Stimulated activated CD4-positive, alpha-beta T cell treated with anti-CD3 and anti-CD28 coated beads, Interleukin-12 subunit alpha, Interleukin-12 subunit beta, amount 100 ng/mL, for 24 hours (primary cell): ENCODE measurements at regions not wholly inside any gene's neighbourhood (a gene's known extent, or its start where the extent isn't known, plus 50 kb on each side); places are given as distances from the start of the nearest gene placed in this dataset.

Experiments used
- DNase-seq, 2 experiments: peaks; one replicate each; pipeline ENCODE4 v3.0.0-alpha.2; 2020; ENCODE audit warnings: low read depth in 2 of 2

GRCh38 chr21:39055167-39055767 lies 128.0 kb downstream of the PSMG1 start:
- DNase-seq: no peak

DNA sequence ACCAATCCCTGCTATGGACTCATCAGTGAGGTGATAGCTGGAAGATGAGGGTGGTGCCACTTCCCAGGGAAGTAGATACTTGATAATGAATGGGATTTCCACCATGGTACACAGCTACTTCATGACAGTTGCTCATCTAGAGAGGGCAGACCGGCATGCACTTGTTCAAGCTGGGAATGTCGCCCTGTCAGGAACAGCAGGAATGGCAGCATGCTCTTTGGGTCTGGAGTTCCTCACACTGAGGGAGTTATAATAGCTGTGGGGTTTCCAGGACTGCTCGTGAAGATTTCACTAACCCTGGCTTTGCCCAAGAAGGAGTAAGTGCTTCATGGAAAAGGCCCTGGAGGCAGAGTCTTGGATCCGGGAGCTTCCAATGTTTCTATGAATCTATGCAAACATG lies 129.2 kb downstream of the PSMG1 start:
- DNase-seq: no peak

- DNase-seq: no peak
These were observed 130.1 kb downstream of the PSMG1 start for GRCh38 chr21:39053126-39053525.

- no peak for DNase-seq
These were observed 130.5 kb downstream of the PSMG1 start for GRCh38 chr21:39052718-39053117.

GRCh38 chr21:39051588-39051949 lies 131.7 kb downstream of the PSMG1 start:
- DNase-seq: no peak

- no peak for DNase-seq
These were observed 132.2 kb downstream of the PSMG1 start for GRCh38 chr21:39050841-39051587.

DNA sequence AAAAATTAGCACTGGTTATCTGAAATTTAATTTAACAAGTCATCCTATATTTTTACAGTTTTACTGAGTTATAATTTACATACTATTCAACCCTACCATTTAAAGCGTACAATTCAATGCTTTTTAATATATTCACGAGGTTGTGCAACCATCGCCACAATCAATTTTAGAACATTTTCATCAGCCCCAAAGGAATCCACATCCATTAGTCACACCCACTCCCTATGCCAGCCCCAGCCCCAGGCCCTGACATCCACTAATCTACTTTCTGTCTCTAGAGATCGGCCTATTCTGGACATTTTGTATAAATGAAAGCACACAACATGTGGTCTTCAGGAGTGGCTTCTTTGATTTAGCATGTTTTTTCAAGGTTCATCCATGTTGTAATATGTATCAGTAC lies 134.7 kb downstream of the PSMG1 start:
- no peak for DNase-seq

GRCh38 chr21:39048064-39048463 lies 135.2 kb downstream of the PSMG1 start:
- DNase-seq: no peak

GRCh38 chr21:39047046-39047445 lies 136.2 kb downstream of the PSMG1 start:
- DNase-seq: no peak

DNA sequence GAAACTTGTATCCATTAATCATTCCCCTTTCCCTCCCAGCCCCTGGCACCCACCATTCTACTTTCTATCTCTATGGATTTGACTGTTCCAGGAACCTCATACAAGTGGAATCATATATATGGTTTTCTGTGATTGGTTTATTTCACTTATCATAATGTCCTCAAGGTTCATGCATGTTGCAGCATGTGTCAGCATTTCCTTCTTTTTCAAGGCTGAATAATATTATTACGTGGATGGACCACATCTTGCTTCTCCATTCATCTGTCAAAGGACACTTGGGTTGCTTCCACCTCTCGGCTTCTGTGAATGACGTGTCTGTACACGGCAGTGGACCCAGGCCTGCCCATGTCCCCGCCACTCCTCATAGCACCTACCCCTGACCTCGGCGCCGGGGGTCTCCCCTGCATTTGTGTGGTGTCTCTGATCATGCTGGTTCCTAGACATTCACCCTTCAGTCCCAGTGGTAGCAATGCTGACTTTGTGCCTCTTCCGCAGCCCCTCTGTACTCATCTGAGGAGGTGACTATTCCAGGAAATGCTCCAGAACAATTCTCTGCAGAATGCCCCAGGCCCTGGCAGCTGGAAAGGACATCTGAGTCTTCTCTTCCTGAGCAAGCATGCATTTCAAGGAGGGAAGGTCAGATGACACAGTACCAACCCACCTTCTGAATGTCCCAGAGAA lies 136.9 kb downstream of the PSMG1 start:
- no peak for DNase-seq

DNA sequence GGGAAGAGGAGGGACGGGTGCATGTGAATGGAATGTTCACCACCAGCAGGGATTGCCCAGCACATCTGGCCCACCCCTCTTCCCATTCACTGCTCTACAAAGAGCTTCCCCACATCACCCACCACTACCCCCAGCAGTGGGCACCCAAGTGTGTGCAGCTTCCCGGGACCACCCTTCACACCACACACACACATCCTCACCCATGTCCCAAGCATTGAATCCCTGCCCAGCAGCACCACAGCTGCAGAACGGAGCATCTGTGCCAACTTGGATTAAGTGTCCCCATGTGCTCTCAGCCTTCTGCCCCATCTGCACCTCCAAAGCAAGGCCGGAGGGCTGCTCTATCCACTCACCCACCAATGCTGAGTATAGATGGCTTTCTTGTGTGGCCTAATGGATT lies 141.4 kb downstream of the PSMG1 start:
- no peak for DNase-seq

GRCh38 chr21:39040494-39041110 lies 142.6 kb downstream of the PSMG1 start:
- no peak for DNase-seq

DNA sequence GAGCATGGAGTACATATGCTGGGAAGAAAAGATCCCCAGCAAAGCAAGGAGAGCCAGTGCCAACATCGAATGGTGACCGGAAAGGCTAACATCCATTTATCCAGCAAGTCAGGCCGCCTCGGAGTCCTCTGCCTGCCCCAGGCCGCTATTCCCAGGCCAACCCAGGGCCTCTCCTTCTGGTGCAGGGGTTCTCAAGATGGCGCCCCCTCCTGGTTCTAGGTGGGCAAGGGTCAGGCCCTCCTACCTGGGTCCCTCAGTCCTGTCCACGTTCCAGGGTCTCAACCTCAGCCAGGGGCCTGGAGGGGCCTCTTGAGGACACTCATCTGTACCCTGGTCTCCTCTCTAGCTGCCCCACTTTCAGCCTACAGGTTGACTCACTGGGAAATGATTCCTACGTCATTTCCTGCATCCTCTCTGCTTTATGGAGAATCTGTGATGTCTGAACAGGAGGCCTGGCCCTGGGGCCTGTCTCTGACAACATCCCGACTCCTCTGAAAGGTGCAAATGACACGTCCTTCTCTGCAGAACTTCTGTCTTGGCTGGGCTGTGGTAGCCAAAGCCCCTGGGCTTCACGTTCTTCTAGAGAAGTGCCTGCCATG lies 145.3 kb downstream of the PSMG1 start:
- DNase-seq: no peak

DNA sequence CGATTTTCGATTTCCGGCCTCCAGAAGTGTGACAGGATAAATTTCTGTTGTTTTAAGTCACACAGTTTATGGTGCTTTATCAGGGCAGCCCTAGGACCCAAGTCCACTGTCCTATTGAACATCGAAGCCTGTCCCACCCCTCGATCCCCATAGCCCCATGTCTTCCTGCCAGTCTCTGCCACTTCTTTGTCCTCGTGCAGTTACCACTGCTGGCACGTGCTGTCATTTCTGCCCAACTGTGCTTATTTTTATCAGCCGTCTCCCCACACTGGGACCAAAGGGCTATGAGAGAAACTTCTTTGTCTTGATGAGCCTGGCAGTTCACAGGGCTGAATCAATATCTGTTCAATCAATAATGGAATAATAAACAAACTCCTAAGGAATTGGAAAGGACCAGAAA lies 146.7 kb downstream of the PSMG1 start:
- DNase-seq: no peak

DNA sequence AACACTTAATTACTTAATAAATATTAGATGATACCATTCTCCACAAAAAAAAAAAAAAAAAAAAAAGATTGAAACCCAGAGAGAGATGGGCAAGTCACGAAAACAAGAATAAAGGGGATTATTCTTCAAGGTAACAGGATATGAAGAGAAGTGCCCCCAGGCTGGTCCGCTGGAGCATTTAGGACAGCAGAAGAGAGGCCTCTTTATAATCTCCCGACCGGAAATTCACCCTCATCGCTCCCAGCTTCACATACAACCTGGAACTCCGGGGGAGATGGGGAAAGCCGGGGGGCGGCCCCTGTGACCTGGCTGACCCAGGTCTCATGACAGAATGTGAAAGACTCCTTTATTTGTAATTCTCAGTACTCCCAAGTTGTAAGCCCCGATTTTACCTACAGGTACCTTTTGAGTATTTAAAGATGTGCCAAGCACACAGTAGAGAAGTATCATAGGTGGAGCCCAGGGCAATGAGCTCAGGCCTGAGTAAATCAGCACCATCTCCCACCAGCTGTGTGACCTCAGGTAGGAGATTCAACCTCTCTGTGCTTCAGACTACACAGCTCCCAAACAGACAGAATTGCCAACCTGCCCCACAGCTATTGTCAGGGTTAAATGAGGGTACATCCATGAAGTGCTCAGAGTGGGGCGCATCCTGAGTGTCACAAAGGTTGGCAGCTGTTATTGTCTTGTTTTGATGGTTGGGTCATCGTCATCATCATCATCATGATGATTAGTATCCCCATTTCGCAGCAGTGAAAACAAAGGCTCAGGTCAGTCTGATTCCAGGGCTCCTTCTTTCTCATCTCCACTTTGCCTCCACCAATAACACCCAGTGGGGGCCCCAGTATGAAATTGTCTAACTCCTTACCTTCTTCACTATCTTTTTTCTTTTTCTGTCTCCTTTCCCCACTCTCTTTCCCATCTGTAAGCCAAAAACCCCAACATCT lies 148.4 kb downstream of the PSMG1 start:
- DNase-seq: no peak

DNA sequence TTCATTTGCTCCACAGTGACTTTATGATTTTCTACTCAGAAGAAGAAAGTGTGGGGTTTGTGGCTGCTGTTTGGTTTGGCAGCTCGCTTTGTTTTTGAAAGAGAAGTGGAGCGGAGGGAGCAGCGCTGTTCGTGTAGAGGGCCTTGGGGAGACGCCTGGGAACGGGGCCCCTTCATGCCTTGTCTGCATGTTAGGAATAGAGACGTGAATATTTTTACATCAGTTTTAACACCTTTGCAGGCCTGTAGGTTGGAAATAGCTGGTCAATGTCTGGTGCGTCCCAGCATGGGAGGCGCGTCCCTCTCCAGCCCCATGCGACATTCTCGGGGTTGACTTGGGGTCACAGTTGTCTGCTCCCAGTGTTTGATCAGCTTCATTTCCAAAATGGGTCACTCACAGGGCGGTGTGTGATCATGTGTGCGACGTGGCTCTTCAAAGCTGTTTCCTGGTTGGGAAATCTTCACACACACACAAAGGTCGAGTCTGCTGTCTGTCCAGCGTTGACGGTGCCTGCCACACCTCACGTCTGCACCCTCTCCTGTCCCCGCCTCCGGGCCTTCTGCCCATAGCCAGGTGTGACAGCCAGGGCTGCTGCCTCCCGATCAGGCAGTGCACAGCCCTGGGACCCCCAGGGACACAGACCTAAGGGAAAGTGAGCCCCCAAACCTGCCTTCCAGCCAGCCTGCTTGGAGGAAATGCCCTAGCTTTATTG lies 149.2 kb downstream of the PSMG1 start:
- DNase-seq: no peak

DNA sequence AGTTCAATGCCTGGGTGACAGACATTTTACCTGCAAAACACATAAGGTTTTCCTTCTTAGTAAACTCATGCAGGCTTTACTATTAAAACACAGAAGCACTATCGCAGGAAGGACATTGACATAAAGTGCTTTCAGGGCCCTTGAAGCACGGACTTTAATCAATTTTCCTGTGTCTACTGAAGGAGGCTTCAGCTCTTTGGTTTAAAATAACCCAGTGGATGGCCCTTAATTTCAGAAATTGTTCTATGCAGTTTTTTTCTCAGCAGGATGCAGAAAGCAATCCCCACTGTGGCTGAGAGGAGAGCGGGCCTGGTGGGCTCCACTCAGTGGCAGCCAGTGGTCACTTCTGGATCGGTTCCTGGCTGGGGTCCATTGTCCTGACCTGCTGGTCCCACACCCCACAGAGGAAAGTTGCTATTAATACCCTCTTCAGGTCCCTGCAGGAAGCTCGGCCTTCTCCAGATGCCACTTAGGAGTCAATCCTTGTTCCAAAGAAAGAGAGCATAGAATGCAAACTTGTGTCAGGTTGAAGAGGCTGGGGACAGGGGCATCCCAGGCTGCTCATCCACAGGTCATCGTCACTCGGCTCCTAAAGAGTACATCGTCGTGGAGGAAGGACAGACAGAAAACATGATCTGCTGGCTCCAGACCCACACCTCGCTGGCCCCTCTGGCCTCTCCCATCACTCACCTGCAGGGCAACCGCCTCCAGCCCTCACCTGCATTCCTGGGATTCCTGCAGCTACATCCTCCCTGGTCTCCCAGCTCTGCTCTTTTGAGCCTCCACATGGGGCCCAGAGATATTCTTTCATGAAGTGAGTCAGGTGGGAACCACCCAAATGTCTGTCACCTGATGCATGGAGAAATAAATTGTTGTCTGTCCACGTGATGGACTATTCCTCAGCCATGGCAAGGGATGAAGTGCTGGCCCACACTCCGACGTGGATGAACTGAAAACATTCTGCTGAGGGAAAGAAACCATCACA lies 153.1 kb downstream of the PSMG1 start:
- DNase-seq: no peak

- no peak for DNase-seq
These were observed 154.0 kb downstream of the PSMG1 start for GRCh38 chr21:39029086-39029755.

DNA sequence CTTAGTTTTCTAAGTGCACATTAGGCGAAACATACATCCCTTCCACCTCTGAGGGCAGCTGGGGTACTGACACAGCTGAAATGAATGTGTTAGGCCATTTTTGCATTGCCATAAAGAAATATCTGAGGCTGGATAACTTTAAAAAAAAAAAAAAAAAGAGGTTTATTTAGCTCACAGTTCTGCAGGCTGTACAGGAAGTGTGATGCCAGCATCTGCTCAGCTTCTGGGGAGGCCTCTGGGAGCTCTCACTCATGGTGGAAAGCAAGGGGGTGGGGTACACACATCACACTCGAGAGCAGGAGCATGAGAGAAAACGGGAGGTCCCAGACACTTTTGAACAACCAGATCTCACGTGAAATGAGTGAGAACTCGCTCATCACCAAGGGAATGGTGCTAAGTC lies 158.1 kb downstream of the PSMG1 start:
- DNase-seq: no peak
